Left lobe of liver (tissue), 2 donors: ENCODE measurements at regions not wholly inside any gene's neighbourhood (a gene's known extent, or its start where the extent isn't known, plus 50 kb on each side); places are given as distances from the start of the nearest gene placed in this dataset.
"Not testable (repeated sequence)": the region's sequence is repeated elsewhere in the genome, so short reads cannot be mapped to it uniquely, and the experiment has no call there.

Experiments
- ATAC-seq: fragments of 200-7000 bp; cut with Tn5 transposase; one replicate; pipeline ENCODE4 v1.9.1; 2020; ENCODE audit warnings: mild to moderate bottlenecking, moderate library complexity
- DNase-seq: peaks from one replicate; pipeline ENCODE4 v3.0.0-alpha.2; 2020; ENCODE audit warnings: low spot score
- donor health status: DM: no; HTN: no; CAD: no; lungs with moderate emphysema.
- donor health status: DM: no; HTN: yes; CAD: no.

- ATAC-seq (no peak), DNase-seq (no peak)
These were observed 719.8 kb downstream of the SLITRK1 start for GRCh38 chr13:83162493-83162892.

DNA sequence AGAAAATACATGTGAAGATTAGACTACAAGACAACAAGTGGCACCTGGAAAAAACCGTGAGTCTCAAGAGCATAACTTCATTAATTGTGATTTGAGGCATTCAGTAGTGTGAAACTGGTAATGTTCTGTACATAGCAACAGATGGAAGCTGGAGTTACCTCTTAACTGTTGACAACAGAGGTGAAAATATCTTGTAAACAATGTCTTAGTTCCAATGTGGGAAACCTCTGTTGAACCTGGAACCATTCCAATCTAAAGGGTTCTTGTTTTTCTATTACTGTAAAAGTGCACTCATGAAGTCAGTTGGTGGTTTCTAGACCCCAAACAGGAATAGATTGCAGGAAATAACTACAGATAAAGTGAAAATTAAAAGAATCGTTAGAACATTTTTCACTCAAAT is 728.4 kb downstream of the SLITRK1 start:
- DNase-seq (no peak), ATAC-seq (no peak)

DNA sequence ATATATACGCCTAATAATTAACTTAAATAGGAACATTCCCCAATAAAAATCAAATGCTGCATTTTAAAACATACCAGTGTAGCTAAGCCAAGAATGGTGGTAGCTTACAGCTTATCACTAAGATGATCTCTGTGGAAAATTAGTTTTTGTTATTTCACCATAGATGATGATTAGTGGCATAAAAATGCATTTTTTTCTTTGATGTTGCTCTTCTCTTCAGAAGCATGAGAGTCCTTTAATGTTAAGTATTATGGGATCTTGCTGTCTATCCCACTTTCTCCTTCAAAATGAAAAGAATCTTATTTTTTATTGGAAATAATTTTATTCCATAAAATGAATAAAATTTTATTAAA is 731.0 kb downstream of the SLITRK1 start:
- DNase-seq (no peak), ATAC-seq (no peak)

DNA sequence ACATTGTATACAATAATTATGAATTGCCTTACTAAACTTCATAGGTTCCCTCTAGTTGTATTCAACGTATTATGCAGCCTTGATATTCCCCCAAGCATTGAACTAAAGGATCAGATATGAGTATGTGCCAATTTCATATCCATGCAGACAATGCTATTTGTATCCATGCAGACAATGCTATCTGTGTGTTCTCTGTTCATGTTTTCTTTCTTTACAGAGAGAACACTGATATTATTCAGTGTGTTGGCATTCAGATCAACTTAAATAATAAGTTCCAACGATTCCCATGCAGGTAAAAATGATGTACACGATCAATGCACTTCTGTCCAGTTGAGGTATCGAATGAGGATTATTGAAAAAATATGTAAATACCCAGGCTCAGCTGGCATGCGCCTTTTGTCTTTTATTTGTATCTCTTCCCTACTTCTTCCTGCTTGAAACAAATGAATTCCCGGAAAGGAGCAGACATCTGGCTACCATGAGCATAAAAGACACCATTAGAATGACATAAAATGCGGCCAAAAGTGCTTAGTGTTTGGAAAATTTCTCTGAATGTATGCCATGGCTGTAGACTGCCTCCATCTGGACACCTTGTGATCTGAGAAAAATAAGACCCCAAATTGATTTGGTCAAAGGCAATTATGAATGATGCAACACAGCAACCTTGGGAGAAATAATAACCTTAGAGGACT is 731.5 kb downstream of the SLITRK1 start:
- ATAC-seq (no peak), DNase-seq (no peak)

DNA sequence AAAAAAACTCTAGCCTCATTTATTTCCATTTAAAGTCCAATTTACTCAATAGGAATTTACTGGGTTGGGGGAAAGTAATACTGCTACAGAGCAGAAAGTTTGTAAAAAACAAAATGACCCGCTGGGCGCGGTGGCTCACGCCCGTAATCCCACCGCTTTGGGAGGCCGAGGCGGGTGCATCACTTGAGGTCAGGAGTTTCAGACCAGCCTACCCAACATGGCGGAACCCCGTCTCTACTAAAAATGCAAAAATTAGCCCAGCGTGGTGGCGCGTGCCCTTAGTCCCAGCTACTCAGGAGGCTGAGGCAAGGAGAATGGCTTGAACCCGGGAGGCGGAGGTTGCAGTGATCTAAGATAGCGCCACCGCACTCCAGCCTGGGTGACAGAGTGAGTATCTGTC is 745.6 kb downstream of the SLITRK1 start:
- no peak for ATAC-seq
- no peak for DNase-seq

DNA sequence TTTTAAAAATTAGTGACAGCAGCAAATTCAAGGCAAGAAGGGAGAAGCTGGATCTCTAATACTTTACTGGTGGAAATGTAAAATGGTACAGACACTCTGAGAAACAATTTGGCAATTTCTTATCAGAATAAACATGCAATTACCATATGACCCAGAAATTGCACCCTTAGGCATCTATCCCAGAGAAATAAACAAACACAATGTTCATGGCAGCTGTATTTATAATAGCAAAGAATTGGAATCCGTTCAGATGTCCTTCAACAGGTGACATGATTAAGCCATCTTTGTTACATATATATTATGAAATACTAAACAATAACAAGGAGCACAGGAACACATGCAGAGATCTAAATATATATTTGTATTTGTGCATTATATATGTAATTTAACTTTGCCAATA is 756.5 kb downstream of the SLITRK1 start:
- ATAC-seq = no peak
- DNase-seq = no peak

DNA sequence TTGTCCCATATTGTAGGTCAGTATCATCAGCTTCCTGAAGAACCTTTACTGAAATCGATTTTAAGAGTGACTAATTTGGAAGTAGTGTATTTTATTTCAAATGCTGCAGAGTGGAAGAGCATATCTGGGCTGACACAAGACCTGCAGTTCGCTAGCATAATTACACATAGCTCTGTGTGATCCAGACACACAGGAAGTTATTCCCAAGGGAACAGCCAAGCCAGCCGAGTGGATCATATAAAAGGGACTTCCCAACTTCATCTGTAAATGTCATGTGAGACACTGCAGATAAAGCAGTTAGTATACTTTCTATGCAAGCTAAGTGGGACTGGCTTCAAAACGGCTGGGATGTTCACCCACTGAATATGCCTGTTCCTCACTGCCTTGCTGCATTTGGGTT is 760.4 kb downstream of the SLITRK1 start:
- DNase-seq = no peak

DNA sequence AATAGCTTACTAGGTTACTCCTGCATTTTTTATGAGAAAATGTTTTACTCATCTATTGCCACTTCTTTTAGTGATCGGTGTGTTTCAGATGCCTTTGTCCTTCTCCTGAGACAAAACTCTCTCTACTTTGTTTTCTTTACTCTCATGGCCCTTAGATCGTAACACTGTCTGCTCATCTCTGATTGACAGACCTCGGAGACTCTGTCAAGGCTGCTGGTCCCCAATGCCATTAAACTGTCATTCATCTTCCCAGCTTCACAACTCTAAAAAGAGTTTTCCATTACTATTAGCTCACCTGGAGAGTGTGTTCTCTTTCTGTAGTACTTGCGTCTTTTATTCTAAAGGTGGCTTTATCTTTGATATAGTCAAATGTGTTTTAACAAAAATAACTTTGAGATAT is 765.2 kb downstream of the SLITRK1 start:
- no peak for ATAC-seq
- DNase-seq = no peak

More for the DNA sequence above, 760.4 kb downstream of the SLITRK1 start:
- no peak for ATAC-seq

- not testable (repeated sequence) for DNase-seq, ATAC-seq
These were observed 780.6 kb downstream of the SLITRK1 start for GRCh38 chr13:83101574-83102247.

DNA sequence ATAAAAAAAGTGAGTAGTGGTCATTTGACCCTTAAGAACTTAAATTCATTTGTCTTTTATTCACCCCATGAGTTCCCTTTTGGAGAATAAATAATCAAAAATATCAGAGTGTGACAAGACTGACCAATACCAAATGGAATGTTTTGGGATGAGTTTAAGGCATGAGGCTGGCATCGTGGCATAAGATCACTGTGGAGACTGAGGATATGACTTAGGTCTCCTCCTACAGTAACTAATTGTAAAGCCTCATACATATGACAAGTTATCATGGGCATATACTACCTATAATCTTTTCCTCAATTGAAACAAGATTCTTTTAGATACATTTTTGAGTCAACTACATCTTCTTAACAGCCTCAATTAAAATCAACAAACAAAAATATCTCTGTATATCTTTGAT is 782.0 kb downstream of the SLITRK1 start:
- no peak for DNase-seq
- no peak for ATAC-seq

DNA sequence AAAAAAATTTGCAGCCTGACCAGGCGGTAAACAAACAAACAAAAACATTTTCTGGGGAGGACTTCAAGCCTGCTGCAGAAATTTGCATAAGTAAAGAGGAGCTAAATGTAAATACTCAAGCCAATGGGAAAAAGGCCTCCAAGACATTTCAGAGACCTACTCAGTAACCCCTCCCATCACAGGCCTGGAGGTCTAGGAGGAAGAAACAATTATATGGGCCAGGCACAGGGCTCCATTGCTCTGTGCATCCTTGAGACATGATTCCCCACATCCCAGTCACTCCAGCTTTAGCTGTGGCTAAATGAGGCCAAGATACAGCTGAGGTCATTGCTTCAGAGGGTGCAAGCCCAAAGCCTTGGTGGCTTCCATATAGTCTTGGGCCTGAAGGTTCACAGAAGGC is 793.4 kb downstream of the SLITRK1 start:
- ATAC-seq = no peak

GRCh38 chr13:83086948-83087347 is 795.3 kb downstream of the SLITRK1 start:
- ATAC-seq (no peak), DNase-seq (no peak)

More for the DNA sequence above, 793.4 kb downstream of the SLITRK1 start:
- no peak for DNase-seq

GRCh38 chr13:83086088-83086487 is 796.2 kb downstream of the SLITRK1 start:
- no peak for ATAC-seq
- DNase-seq = no peak

DNA sequence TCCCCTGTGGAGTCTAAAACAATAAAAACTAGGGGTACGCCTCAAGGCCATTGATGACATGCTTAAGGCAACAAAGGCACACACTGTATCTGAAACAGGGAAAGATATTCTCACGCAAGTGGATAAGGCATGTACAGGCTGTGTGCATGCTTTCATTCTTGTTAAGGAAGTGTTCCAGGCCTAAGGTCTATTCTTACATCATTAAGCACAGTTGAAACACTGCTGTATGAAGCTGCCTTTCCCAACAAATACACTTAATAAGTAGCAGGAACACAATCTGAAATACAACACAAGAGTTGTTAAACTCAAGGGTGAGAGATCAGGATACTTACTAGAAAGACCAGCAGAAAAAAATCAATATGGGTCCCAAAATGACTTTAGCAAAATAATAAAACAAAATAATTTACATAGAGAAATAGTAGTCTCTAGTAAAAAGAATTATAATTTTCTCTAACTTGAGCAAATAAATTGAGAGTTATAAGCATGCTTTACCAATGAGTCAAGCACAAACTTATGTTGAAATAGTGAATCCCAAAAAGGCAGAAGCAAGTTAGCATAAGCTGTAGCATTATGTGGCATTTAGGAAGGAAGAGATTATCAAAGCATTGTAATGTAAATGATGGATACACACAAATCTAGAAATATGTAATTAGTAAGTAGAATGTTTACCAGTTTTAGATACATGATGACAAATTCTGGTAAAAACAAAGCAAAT is 796.9 kb downstream of the SLITRK1 start:
- DNase-seq = no peak

DNA sequence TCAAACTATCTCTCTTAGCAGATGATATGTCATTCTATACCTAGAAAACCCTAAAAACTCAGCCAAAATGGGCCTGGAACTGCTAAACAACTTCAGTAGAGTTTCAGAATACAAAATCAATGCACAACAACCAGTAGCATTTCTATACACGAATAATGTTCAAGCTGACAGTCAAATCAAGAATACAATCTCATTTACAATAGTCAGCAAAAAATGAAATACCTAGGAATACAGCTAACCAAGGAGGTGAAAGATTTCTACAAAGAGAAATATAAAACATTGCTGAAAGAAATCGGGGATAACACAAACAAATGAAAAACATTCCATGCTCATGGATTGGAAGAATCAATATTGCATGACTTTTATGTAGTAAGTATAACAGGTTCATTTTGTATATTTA is 804.8 kb downstream of the SLITRK1 start:
- ATAC-seq = no peak
- DNase-seq = no peak

More for the DNA sequence above, 796.9 kb downstream of the SLITRK1 start:
- no peak for ATAC-seq

- not testable (repeated sequence) for ATAC-seq, DNase-seq
These were observed 808.3 kb downstream of the SLITRK1 start for GRCh38 chr13:83073930-83074329.

DNA sequence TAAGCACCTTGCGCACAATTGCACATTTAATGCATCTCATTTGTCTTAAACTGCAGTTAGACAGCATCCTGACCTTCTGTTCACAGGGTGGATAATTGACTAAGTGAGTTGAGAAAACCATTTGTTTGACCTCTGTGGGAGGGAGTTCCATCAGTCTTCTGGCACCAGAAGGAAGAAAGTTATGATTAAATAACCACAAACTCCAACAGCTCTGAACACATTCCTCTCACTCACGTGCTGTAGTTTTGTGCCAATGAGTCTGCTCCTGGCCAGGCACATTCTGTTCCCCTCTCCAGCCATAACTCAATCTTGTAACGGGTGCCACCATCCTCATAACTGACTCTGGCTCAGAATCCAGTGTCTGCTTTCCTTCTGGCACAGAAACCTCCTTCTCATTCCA is 817.2 kb downstream of the SLITRK1 start:
- ATAC-seq (no peak), DNase-seq (no peak)

DNA sequence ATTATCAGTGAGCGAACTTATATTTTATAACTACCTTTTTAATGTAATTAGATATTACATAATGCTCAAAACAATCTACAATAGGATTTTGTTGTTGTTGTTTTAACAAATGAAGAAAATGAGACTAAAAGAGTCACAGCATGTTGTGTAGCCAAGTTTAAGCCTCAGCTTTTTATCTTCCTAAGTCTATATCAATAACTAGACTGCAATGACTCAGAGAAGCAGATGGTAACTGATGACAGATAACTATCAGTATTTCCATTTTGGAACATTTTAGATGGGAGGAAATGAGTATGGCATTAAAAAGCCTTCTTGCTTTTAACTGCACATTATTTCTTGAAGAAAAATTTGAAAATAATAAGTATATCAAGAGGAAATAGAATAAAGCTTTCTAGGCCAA is 825.2 kb downstream of the SLITRK1 start:
- ATAC-seq (no peak), DNase-seq (no peak)

DNA sequence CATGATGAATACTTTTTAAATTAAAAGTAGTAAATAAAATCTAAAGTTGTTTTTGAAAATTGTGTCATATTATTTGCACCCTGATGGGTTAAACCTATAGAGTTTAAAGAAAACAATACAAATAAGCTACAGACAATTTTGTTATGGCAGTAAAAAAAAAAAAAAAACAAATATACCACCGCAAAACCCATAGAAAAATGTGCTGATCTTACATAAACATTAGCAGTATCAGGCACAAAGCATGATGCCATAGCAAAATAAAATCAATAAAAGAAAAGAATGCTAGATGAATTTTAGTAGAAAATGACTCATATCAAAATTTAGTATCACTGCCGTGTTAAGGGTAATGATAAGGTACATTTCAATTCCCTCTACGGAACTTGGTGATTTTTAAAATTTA is 826.0 kb downstream of the SLITRK1 start:
- no peak for ATAC-seq

GRCh38 chr13:83048419-83048818 is 833.9 kb downstream of the SLITRK1 start:
- ATAC-seq (no peak), DNase-seq (no peak)

More for the DNA sequence above, 826.0 kb downstream of the SLITRK1 start:
- DNase-seq = no peak

DNA sequence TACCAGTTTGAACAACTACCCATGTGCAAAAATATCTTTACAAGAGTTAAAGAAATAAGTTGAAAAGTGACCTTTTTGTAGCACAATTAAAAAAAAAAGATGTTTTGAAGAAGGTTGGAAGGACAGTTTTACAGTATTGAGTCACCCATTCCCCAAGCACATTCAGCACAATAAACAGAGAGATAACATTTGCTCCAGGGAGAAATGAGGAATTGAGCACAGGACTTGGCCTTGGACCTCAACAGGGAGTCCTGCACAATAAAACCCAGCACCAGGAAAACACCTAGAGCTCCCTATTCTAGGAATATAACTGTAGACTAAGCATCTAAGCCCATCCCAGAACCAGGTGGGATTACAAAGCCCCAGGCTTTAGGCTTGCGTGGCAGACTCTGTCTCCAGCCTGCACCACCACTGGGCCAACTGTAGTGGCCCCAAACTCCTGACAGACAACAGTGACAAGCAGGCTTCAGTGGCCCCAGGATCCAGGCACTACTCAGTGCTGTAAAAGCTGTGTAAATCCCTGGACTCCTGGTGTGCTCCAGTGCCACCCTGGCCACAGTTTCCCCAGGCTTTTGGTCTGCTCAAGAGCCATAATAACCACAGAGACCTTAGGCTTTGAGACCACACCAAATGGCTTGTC is 857.2 kb downstream of the SLITRK1 start:
- DNase-seq = no peak
- ATAC-seq = no peak

DNA sequence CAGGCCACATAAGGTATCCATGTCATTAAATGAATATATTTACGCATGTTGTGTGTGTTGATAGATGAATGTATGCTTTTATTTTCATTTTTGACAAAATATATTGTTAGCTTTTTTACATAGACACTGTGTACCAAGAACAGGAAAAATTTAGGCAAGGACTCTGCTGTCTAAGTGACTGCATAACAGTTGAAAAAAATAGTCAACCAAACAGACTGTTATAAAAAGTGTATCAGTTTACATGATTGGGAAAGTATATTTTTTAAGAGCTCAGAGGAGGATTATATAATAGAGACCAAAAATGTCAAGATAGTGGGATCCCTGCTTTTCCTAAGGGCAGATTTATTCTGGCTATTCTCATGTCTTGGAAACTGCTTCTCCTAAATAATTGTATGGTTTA is 858.0 kb downstream of the SLITRK1 start:
- DNase-seq = no peak
- ATAC-seq = no peak
